Stomach (tissue), 8 donors: ENCODE measurements at regions not wholly inside any gene's neighbourhood (a gene's known extent, or its start where the extent isn't known, plus 50 kb on each side); places are given as distances from the start of the nearest gene placed in this dataset.
A peak's percentile ranks its signal among the peaks of the same experiment; 100 is the strongest.
"Not testable (repeated sequence)": the region's sequence is repeated elsewhere in the genome, so short reads cannot be mapped to it uniquely, and the experiment has no call there.

Experiments
- DNase-seq, 2 donors: peaks; one replicate each; pipeline versions ENCODE4 v3.0.0 to v3.0.0-alpha.2; 2013 to 2019
- H3K27ac ChIP-seq, 5 donors: fragments of 200-600 bp in 4 of 5; sonication (generic) in 4 of 5; one replicate each; pipeline ENCODE4 v1.5.1; 2013 to 2019; ENCODE audit warnings: mild to moderate bottlenecking in 1 of 5, moderate library complexity in 1 of 5
- H3K27me3 ChIP-seq, 3 donors: fragments of 200-600 bp; sonication (generic); one replicate each; pipeline ENCODE4 v1.5.1; 2017 to 2019; ENCODE audit warnings: mixed run types in 1 of 3
- H3K36me3 ChIP-seq, 4 donors: fragments of 200-600 bp; sonication (generic); 1 replicate in 3 of 4; 2 replicates in 1 of 4; pipeline ENCODE4 v1.5.1; 2016 to 2019
- H3K4me1 ChIP-seq, 4 donors: fragments of 200-600 bp; sonication (generic); one replicate each; pipeline ENCODE4 v1.5.1; 2016 to 2019
- H3K4me3 ChIP-seq, 4 donors: fragments of 200-600 bp; sonication (generic) in 3 of 4; one replicate each; pipeline ENCODE4 v1.5.1; 2016 to 2019; ENCODE audit warnings: mild to moderate bottlenecking in 1 of 4
- H3K9me3 ChIP-seq, 4 donors: fragments of 200-600 bp; sonication (generic); one replicate each; pipeline ENCODE4 v1.5.1; 2016 to 2019
- EP300 ChIP-seq: sonication (generic); formaldehyde crosslinking; IDR thresholded peaks from one replicate; pipeline ENCODE4 v1.6.1; 2017; ENCODE audit warnings: antibody characterized with exemption
- POLR2A ChIP-seq, 4 donors: fragments of 450-650 bp; IDR thresholded peaks; one replicate each; pipeline ENCODE4 v1.6.1; 2016; ENCODE audit warnings: antibody characterized with exemption in 4 of 4, control low read depth in 2 of 4, mild to moderate bottlenecking in 1 of 4, moderate library complexity in 1 of 4
- POLR2AphosphoS5 ChIP-seq, 3 donors: sonication (generic); formaldehyde crosslinking; IDR thresholded peaks; one replicate each; pipeline ENCODE4 v1.6.1; 2016; ENCODE audit warnings: antibody characterized with exemption in 3 of 3
- WGBS, 5 donors: extraction: QIAGEN DNeasy Blood & Tissue Kit in 3 of 5; methylation state at CpG; one replicate each; pipeline versions ENCODE4 v1.1.5 to v1.1.7; 2013 to 2018; 5-methylcytosine and 5-hydroxymethylcytosine counted together
- intact Hi-C: fragments of 100-400 bp; cut with DNase I; formaldehyde crosslinking; loops from one replicate; pipeline ENCODE4 v1.15.1; 2023; ENCODE audit warnings: low total_unique reads
- TF ChIP-seq, protein P1 (sequence below), 7 experiments: fragments of 450-650 bp in 4 of 7; fragments of 200-600 bp in 3 of 7; sonication (generic) in 3 of 7; IDR thresholded peaks; one replicate each; pipeline ENCODE4 v1.5.1; 2016 to 2019; ENCODE audit warnings: antibody characterized with exemption in 7 of 7, control low read depth in 2 of 7, mild to moderate bottlenecking in 1 of 7
- donor health status: healthy with polysubstance abuse.
- donor health status: Bipolar disorder and iron deficiency.
- donor health status: healthy.

GRCh38 chr1:221541296-221541695 lies 200.6 kb downstream of the DUSP10 start:
- H3K4me1 ChIP-seq = no peaks in the 10 kb centered on the region
- no peak overlapping the region for H3K4me3 ChIP-seq
- intact Hi-C loops = no loop called here
- H3K36me3 ChIP-seq = no peaks in the 10 kb centered on the region
- H3K9me3 ChIP-seq = no peaks in the 10 kb centered on the region
- 73 to 91% (median 85%) methylated on average over 2 to 5 of the region's 5 CpGs for WGBS, 5 donors
- H3K27ac ChIP-seq = no peak overlapping the region
- TF ChIP-seq POLR2A (IDR thresholded peaks at IDR 0.05) (no peak), POLR2AphosphoS5 (IDR thresholded peaks at IDR 0.05) (no peak), EP300 (no peak)
- TF ChIP-seq, protein P1, sequence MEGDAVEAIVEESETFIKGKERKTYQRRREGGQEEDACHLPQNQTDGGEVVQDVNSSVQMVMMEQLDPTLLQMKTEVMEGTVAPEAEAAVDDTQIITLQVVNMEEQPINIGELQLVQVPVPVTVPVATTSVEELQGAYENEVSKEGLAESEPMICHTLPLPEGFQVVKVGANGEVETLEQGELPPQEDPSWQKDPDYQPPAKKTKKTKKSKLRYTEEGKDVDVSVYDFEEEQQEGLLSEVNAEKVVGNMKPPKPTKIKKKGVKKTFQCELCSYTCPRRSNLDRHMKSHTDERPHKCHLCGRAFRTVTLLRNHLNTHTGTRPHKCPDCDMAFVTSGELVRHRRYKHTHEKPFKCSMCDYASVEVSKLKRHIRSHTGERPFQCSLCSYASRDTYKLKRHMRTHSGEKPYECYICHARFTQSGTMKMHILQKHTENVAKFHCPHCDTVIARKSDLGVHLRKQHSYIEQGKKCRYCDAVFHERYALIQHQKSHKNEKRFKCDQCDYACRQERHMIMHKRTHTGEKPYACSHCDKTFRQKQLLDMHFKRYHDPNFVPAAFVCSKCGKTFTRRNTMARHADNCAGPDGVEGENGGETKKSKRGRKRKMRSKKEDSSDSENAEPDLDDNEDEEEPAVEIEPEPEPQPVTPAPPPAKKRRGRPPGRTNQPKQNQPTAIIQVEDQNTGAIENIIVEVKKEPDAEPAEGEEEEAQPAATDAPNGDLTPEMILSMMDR (IDR thresholded peaks at IDR 0.05) = no peak
- no peak for DNase-seq
- peaks cover 0 to 4% (median 0%) of the 10 kb centered on the region in 3 donors for H3K27me3 ChIP-seq

- intact Hi-C loops = no loop called here
- Histone ChIP-seq H3K4me3 (no peak overlapping the region), H3K4me1 (no peaks in the 10 kb centered on the region), H3K36me3 (no peaks in the 10 kb centered on the region), H3K27me3 (no peaks in the 10 kb centered on the region), H3K27ac (no peak overlapping the region), H3K9me3 (peaks cover 0 to 4% (median 0%) of the 10 kb centered on the region in 4 donors)
- TF ChIP-seq POLR2A (IDR thresholded peaks at IDR 0.05) (no peak), POLR2AphosphoS5 (IDR thresholded peaks at IDR 0.05) (no peak), EP300 (no peak)
- TF ChIP-seq, protein P1 (IDR thresholded peaks at IDR 0.05) = peak in 5 of 7 experiments; percentile 12 to 32 (median 27)
- WGBS, 5 donors = 41 to 52% (median 46%) methylated on average over 4 of the region's 4 CpGs
- peak in 1 of 2 donors; percentile 29 for DNase-seq
Observed at GRCh38 chr1:221543529-221544120, 198.3 kb downstream of the DUSP10 start.

DNA sequence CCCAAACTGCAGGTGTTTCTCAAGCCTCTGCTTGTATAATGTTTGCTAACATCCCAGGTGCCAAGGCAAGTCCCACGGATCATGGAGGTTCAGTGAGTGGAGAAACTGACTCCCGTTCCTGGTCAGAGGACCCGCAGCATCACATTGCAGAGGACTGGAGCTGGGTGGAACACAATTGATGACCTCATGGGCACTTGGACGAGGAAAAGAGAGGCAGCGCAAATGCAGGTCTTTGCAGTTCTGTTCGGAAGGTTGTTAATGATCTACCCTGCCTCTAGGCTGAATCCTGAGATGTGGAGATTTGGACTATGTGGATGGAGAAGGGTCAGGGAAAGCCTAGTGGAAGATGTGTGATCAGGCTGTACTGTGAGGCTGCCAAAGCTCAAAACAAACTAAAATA lies 192.9 kb downstream of the DUSP10 start:
- TF ChIP-seq POLR2A (IDR thresholded peaks at IDR 0.05) = no peak
- TF ChIP-seq POLR2AphosphoS5 (IDR thresholded peaks at IDR 0.05) = no peak
- TF ChIP-seq, protein P1 (IDR thresholded peaks at IDR 0.05) = no peak
- TF ChIP-seq EP300 = no peak
- H3K27me3 ChIP-seq = no peaks in the 10 kb centered on the region
- H3K9me3 ChIP-seq = peaks cover 0 to 4% (median 0%) of the 10 kb centered on the region in 4 donors
- no peaks in the 10 kb centered on the region for H3K36me3 ChIP-seq
- H3K4me3 ChIP-seq = no peak overlapping the region
- H3K4me1 ChIP-seq = no peaks in the 10 kb centered on the region
- no peak for DNase-seq
- 58 to 73% (median 71%) methylated on average over 6 of the region's 6 CpGs for WGBS, 5 donors
- H3K27ac ChIP-seq = no peak overlapping the region
- intact Hi-C loops = no loop called here

DNA sequence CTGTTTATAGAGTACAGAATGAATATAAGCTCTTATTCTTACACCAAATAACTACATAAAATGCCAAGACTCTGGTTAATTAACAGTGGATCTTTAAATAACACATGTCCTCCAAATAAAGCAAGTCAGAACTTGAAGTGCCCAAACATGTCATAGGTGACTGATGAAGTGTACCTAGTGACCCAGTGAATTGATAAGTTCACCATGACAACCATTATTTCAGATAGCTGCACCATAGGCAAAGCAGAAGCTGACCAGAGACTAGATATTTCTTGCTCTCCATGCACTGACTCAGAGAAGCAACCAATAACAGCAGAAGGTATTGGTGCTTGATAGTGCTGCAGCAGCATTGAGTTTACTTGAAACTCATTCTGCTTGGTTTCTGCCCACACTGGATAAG lies 192.1 kb downstream of the DUSP10 start:
- intact Hi-C loops = no loop called here
- no peaks in the 10 kb centered on the region for H3K36me3 ChIP-seq
- H3K4me3 ChIP-seq = no peak overlapping the region
- no peak overlapping the region for H3K27ac ChIP-seq
- DNase-seq = no peak
- no peaks in the 10 kb centered on the region for H3K27me3 ChIP-seq
- no peaks in the 10 kb centered on the region for H3K4me1 ChIP-seq
- H3K9me3 ChIP-seq = peaks cover 0 to 4% (median 0%) of the 10 kb centered on the region in 4 donors
- no peak for TF ChIP-seq POLR2AphosphoS5 (IDR thresholded peaks at IDR 0.05)
- TF ChIP-seq POLR2A (IDR thresholded peaks at IDR 0.05) = no peak
- TF ChIP-seq, protein P1 (IDR thresholded peaks at IDR 0.05) = no peak
- TF ChIP-seq EP300 = no peak

- H3K9me3 ChIP-seq, H3K27ac ChIP-seq, H3K4me1 ChIP-seq, H3K27me3 ChIP-seq, DNase-seq, H3K4me3 ChIP-seq, H3K36me3 ChIP-seq, intact Hi-C loops: not testable (repeated sequence)
- 87 to 92% (median 90%) methylated on average over 8 of the region's 8 CpGs for WGBS, 5 donors
Observed at GRCh38 chr1:221552792-221553191, 189.1 kb downstream of the DUSP10 start.
